T-helper 17 cell (primary cell): ENCODE measurements at regions not wholly inside any gene's neighbourhood (a gene's known extent, or its start where the extent isn't known, plus 50 kb on each side); places are given as distances from the start of the nearest gene placed in this dataset.

Source experiments
- ATAC-seq: fragments of 150-1000 bp; cut with Tn5 transposase; 2 replicates; pipeline ENCODE4 v1.10.0; 2021; ENCODE audit warnings: mild to moderate bottlenecking, moderate library complexity
- DNase-seq, 3 donors: peaks; one replicate each; pipeline versions ENCODE4 v3.0.0 to v3.0.0-alpha.2; 2020 to 2021
- H3K9me3 ChIP-seq: one replicate; pipeline ENCODE4 v1.7.0; 2013; ENCODE audit warnings: low read length, mild to moderate bottlenecking; ENCODE audit not compliant: control insufficient read depth, poor library complexity, severe bottlenecking
- H3K27ac Mint-ChIP-seq: one replicate; pipeline ENCODE4 v1.8.0; 2022; ENCODE audit warnings: mild to moderate bottlenecking, moderate library complexity, mixed read lengths
- H3K27me3 Mint-ChIP-seq: one replicate; pipeline ENCODE4 v1.8.0; 2022; ENCODE audit warnings: mixed read lengths
- H3K36me3 Mint-ChIP-seq: one replicate; pipeline ENCODE4 v1.8.0; 2022; ENCODE audit warnings: low read depth, mixed read lengths
- H3K4me1 Mint-ChIP-seq: one replicate; pipeline ENCODE4 v1.8.0; 2022; ENCODE audit warnings: mild to moderate bottlenecking, mixed read lengths
- H3K4me3 Mint-ChIP-seq: one replicate; pipeline ENCODE4 v1.8.0; 2022; ENCODE audit warnings: mild to moderate bottlenecking, moderate library complexity, mixed read lengths

GRCh38 chr21:30936207-30936606, 54.8 kb upstream of the KRTAP11-1 start:
- ATAC-seq (no peak), DNase-seq (no peak)
- no peaks in the 10 kb centered on the region for H3K27me3 Mint-ChIP-seq
- H3K4me3 Mint-ChIP-seq = no peak overlapping the region
- H3K4me1 Mint-ChIP-seq = no peaks in the 10 kb centered on the region
- H3K36me3 Mint-ChIP-seq = no peaks in the 10 kb centered on the region
- H3K27ac Mint-ChIP-seq = no peak overlapping the region
- H3K9me3 ChIP-seq = no peaks in the 10 kb centered on the region

- DNase-seq = no peak
- Mint-ChIP-seq H3K27ac (no peak overlapping the region), H3K4me3 (no peak overlapping the region), H3K36me3 (no peaks in the 10 kb centered on the region), H3K27me3 (no peaks in the 10 kb centered on the region), H3K4me1 (no peaks in the 10 kb centered on the region)
- no peaks in the 10 kb centered on the region for H3K9me3 ChIP-seq
- no peak for ATAC-seq
These were observed 54.4 kb upstream of the KRTAP11-1 start for GRCh38 chr21:30935889-30936168.

GRCh38 chr21:30935121-30935888, 53.9 kb upstream of the KRTAP11-1 start:
- H3K36me3 Mint-ChIP-seq = no peaks in the 10 kb centered on the region
- H3K27me3 Mint-ChIP-seq = no peaks in the 10 kb centered on the region
- no peak overlapping the region for H3K27ac Mint-ChIP-seq
- DNase-seq (no peak), ATAC-seq (no peak)
- H3K4me1 Mint-ChIP-seq = no peaks in the 10 kb centered on the region
- no peaks in the 10 kb centered on the region for H3K9me3 ChIP-seq
- H3K4me3 Mint-ChIP-seq = no peak overlapping the region

- no peaks in the 10 kb centered on the region for H3K27me3 Mint-ChIP-seq
- no peak overlapping the region for H3K4me3 Mint-ChIP-seq
- no peaks in the 10 kb centered on the region for H3K4me1 Mint-ChIP-seq
- DNase-seq (no peak), ATAC-seq (no peak)
- H3K27ac Mint-ChIP-seq = no peak overlapping the region
- H3K36me3 Mint-ChIP-seq = no peaks in the 10 kb centered on the region
- H3K9me3 ChIP-seq = no peaks in the 10 kb centered on the region
These were observed 51.3 kb upstream of the KRTAP11-1 start for GRCh38 chr21:30932686-30933085.
